Retinal pigment epithelial cell (primary cell): ENCODE measurements at regions not wholly inside any gene's neighbourhood (a gene's known extent, or its start where the extent isn't known, plus 50 kb on each side); places are given as distances from the start of the nearest gene placed in this dataset.
A peak's percentile ranks its signal among the peaks of the same experiment; 100 is the strongest.

Experiments
- DNase-seq: peaks from one replicate; pipeline ENCODE4 v3.0.0-alpha.2; 2010; ENCODE audit warnings: low read depth
- H3K4me3 ChIP-seq: 2 replicates; pipeline ENCODE4 v1.5.1; 2011; ENCODE audit warnings: mild to moderate bottlenecking, low read length, control low read depth, moderate library complexity
- TF ChIP-seq, protein P1 (sequence below): conservative IDR thresholded peaks from 2 replicates; pipeline ENCODE4 v1.5.1; 2011; ENCODE audit warnings: low read depth, low read length, control low read depth, inconsistent platforms

DNA sequence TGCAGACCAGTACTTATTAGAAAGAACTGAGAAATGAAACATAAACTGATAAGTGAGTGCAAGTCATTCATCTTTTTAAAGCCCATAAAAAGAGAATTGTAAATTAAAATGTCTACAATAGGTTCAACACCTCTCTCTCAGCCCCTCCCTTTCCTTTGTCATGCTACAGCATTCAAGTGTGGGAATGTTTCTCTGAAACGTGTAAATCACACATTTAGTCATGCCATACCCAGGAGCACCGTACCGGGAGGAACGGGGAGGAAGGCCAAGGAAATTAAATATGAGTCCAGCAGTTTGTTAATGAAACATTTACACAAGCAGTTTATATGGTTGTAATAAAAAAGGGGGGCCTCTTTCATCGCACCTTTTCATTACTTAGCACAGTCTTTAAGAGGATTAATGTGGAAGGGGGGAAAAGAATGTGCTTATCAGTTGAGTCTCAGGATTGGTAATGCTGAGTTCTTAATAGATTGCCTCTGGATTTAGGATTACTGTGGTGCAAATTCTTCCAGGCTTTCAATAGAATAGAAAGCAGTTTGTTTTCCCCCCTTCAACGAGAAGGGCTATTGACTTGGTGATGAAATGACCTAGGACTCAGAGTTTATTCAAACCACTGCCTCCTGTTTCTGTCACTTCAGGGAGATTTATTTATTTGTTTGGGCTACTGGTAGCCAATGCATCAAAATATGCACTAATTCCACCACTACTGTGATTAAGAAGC lies 176.0 kb upstream of the ZNF608 start:
- peak; percentile 96 for DNase-seq
- TF ChIP-seq, protein P1, sequence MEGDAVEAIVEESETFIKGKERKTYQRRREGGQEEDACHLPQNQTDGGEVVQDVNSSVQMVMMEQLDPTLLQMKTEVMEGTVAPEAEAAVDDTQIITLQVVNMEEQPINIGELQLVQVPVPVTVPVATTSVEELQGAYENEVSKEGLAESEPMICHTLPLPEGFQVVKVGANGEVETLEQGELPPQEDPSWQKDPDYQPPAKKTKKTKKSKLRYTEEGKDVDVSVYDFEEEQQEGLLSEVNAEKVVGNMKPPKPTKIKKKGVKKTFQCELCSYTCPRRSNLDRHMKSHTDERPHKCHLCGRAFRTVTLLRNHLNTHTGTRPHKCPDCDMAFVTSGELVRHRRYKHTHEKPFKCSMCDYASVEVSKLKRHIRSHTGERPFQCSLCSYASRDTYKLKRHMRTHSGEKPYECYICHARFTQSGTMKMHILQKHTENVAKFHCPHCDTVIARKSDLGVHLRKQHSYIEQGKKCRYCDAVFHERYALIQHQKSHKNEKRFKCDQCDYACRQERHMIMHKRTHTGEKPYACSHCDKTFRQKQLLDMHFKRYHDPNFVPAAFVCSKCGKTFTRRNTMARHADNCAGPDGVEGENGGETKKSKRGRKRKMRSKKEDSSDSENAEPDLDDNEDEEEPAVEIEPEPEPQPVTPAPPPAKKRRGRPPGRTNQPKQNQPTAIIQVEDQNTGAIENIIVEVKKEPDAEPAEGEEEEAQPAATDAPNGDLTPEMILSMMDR, result no peak
- no peak overlapping the region for H3K4me3 ChIP-seq

DNA sequence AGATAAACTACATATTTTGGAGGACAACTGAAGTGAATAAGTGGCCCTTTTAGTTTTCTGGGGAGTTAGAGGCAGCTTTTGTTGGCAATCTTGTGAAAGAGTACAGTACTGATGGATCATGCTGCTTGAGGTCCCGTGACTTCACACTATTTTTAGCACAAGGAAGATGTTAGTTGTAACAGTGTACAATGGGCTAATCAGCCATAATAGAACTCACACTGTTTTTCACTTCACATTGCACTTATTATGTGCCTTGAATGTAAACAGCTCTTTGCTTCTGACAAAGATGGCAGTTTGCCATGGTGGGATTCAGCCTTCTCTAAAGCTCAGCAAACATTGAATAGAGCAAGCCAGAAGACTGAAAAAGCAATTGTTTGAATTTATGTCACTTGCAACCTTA lies 176.7 kb upstream of the ZNF608 start:
- H3K4me3 ChIP-seq, result no peak overlapping the region
- no peak for DNase-seq
- TF ChIP-seq, protein P1, result no peak

DNA sequence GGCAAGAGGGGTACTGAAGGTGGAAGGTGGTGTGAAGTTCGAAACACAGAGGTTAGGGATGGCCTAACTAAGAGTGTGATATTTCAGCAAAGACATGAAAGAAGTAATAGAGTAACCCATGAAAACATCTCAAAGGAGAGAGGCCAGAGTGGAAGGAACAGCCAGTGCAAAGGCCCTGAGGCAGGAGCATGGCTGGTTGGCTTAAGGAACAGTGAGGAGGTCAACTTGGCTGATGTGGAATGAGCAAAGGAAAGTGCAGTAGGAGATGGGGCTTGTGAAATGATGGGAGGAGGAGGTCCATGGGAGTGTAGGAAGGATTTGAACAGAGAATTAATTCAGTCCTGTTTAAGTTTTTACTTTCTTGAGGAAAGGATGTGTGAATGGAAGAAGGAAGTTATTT lies 178.3 kb upstream of the ZNF608 start:
- DNase-seq, result no peak
- no peak overlapping the region for H3K4me3 ChIP-seq
- TF ChIP-seq, protein P1, result no peak

DNA sequence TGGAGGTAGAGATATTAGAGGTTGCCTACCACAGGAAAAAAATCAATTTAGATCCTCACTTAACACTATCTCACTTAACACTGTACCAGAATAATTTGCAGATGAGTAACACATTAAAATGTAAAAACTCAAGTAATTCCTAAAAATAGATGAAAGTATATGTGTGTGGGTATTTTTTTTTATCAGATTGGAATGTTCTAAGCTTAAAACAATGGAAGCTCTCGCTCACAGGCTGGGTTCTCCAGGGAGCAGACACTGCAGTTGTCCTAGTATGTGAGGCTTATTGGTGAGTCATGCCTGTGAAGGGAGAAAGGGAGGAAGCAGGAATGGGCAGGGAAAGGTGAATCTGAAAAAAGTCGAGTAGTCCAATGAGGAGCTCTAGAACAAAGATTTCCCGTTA lies 181.3 kb upstream of the ZNF608 start:
- TF ChIP-seq, protein P1, result no peak
- peak; percentile 76 for DNase-seq
- no peak overlapping the region for H3K4me3 ChIP-seq

DNA sequence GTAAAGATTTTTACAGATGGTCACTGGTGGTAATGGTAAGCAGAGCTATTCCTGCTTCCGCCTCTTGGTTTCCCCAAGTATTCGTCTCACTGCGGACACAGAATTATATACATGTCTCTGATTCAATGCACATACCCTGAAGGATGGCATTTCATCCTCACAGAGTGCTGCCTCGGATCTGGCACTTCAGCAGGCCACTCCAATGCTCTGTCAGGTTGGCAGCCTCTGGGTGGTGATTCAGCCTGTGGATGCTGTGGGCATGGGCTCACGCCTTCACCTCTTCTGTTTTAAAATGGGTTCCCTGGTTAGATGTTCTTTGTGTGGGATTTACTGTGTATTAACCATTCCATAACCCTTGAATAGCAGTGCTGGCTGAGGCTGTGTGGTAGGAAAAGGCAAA lies 182.6 kb upstream of the ZNF608 start:
- no peak for DNase-seq
- TF ChIP-seq, protein P1, result no peak
- no peak overlapping the region for H3K4me3 ChIP-seq

DNA sequence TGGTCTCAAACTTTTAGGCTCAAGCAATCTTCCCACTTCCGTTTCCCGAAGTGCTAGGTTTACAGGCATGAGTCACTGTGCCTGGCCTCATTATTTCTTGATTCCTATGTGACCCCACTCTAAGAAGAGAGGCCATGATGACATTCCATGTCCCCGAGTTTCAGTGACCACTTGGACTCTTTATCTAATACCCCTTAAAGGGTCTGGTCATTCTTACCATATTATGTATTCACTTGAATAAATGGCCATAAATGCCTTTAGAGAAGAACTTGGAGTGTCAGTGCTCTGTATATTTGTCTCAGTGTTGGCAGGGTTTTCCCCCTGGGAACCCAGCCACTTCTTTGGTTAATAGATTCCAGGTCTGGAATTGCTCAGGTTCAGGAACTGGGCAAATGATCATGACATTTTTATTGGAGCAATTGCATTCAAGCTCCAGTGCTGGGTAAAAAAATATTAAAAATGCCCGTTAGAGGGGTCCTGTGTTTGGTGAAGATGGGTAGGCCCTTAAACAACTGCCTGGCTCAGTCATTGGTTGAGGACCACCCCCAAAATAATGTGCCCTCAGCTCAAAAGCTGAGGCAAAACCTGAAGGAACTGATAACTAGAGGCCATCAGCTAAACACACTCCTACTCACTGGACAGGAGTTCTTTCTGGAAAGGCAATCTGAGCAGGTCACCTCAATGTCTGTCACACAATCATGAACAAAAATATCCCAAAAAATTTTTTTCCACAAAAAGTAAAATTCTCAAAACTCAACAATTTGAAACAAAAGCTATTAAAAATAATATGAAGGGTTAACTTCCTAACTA lies 186.6 kb upstream of the ZNF608 start:
- no peak for DNase-seq
- TF ChIP-seq, protein P1, result no peak
- H3K4me3 ChIP-seq, result no peak overlapping the region

DNA sequence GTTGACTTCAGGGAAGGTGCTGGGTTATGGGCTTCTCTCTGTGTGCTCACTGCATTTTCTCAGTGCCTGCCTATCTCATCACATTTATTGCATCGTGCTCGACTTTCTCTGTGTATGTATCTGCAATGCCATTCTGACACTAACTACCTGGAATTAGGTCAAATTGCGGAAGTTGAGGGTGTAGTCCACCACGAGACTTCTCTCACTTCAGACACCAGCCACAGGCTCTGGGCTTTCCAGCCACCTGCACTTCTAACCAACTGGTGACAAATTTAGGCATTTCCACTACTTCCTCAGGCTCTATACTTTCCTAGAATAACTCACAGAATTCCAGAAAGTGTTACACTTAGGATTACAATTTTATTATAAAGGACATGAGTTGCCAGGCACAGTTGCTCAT lies 188.6 kb upstream of the ZNF608 start:
- DNase-seq, result no peak
- TF ChIP-seq, protein P1, result no peak
- no peak overlapping the region for H3K4me3 ChIP-seq
